Muscle of leg (tissue), 3 donors: ENCODE measurements at regions not wholly inside any gene's neighbourhood (a gene's known extent, or its start where the extent isn't known, plus 50 kb on each side); places are given as distances from the start of the nearest gene placed in this dataset.

Experiments used
- DNase-seq: peaks from one replicate; pipeline ENCODE4 v3.0.0; 2013
- H3K27ac ChIP-seq: one replicate; pipeline ENCODE4 v1.5.1; 2013; ENCODE audit warnings: mild to moderate bottlenecking, low read length, control low read depth
- H3K27me3 ChIP-seq: one replicate; pipeline ENCODE4 v1.6.1; 2013; ENCODE audit warnings: low read length; ENCODE audit not compliant: control insufficient read depth, insufficient read depth
- H3K36me3 ChIP-seq: one replicate; pipeline ENCODE4 v1.6.1; 2013; ENCODE audit warnings: low read length; ENCODE audit not compliant: control insufficient read depth, insufficient read depth
- H3K4me1 ChIP-seq: one replicate; pipeline ENCODE4 v1.6.1; 2013; ENCODE audit warnings: low read length; ENCODE audit not compliant: control insufficient read depth, insufficient read depth
- H3K4me3 ChIP-seq: one replicate; pipeline ENCODE4 v1.5.1; 2013; ENCODE audit warnings: low read length, control low read depth
- H3K9me3 ChIP-seq: replicated peaks from 2 replicates; pipeline ENCODE4 v1.6.1; 2013; ENCODE audit warnings: low read depth, low read length; ENCODE audit not compliant: control insufficient read depth
- WGBS: methylation state at CpG from one replicate; pipeline ENCODE4 v1.1.5; 2013; ENCODE audit warnings: missing lambda C conversion rate; ENCODE audit not compliant: insufficient coverage; 5-methylcytosine and 5-hydroxymethylcytosine counted together

DNA sequence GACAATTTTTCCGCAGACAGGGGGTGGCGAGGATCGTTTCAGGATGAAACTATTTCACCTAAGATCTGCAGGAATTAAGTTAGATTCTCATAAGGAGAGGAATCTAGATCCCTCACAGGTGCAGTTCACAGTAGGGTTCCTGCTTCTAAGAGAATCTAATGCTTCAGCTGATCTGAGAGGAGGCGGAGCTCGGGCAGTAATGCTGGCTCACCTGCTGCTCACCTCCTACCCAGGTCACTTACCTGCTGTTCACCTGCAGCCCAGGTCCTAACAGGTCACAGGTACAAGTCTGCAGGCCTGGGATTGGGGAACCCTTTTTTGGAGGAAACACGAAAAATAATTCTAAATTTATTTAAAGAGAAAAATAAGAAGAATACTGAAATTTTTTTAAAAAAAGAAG, 406.8 kb downstream of the MCTP2 start:
- Histone ChIP-seq H3K27me3 (no peaks in the 10 kb centered on the region), H3K27ac (no peak overlapping the region), H3K4me1 (no peaks in the 10 kb centered on the region), H3K9me3 (no peaks in the 10 kb centered on the region), H3K4me3 (no peak overlapping the region), H3K36me3 (no peaks in the 10 kb centered on the region)
- DNase-seq, result no peak
- WGBS, result 60% methylated on average over 1 of the region's 6 CpGs

DNA sequence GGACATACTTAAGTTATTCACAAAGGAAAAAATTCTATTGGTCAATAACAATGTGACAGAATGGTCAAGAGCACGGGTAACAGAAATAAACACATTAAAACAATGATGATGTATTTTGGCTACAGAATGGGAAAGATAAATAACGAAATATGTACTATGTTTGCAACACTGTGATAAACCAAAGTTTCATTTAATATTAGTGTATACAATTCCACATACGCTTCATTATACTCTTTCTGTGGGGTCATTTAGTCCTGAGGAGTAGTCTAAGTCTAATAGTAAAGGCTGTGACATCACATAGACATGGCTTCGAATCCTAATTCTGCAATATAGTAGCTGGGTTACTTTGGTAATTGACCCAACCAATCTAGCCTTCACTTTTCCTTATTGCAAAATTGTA, 408.3 kb downstream of the MCTP2 start:
- no peak overlapping the region for H3K27ac ChIP-seq
- no CpG with 5 or more reads among the region's 4 CpGs for WGBS
- H3K4me1 ChIP-seq, result no peaks in the 10 kb centered on the region
- H3K4me3 ChIP-seq, result no peak overlapping the region
- no peak for DNase-seq
- no peaks in the 10 kb centered on the region for H3K27me3 ChIP-seq
- no peaks in the 10 kb centered on the region for H3K36me3 ChIP-seq
- H3K9me3 ChIP-seq, result no peaks in the 10 kb centered on the region

DNA sequence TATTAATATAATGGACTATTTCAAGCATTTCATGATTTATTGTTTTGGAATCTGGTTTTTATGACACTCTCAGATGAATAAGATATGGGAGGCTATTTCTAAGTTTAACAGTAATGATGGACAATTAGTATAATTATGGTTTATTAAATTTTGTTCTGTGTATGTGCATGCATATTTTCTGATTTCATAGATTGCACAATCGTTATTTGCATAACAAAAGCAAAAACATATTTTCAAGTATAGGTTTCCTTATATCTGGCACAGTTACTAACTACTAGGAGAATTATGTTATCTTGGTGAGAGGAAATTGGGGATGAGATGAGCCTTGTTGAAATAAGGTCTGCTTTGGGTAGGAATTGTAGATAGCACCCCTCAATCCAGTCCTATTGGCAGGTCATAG, 413.1 kb downstream of the MCTP2 start:
- Histone ChIP-seq H3K27ac (no peak overlapping the region), H3K9me3 (no peaks in the 10 kb centered on the region), H3K4me1 (no peaks in the 10 kb centered on the region), H3K4me3 (no peak overlapping the region), H3K27me3 (no peaks in the 10 kb centered on the region), H3K36me3 (no peaks in the 10 kb centered on the region)
- no peak for DNase-seq
- WGBS, result no CpG with 5 or more reads among the region's 1 CpG

DNA sequence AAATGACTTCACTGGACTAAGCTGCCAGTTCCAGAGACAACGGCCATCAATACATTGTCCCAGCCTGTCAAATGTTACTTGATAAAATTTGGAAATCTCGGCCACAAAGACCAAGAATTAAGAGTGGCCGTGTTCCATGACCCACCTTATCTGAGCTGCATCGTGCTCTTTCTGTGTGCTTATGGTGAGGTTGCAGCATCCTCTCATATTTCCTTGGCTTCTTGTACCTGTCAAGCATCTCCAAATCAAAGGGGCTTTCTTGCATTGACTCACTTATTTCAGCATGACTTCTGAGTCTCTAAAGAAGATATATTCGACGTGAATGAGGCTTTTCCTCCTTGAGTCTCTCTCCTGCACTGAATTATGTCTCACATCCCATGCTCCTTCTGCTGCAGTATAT, 421.7 kb downstream of the MCTP2 start:
- Histone ChIP-seq H3K36me3 (no peaks in the 10 kb centered on the region), H3K4me1 (no peaks in the 10 kb centered on the region), H3K4me3 (no peak overlapping the region), H3K9me3 (no peaks in the 10 kb centered on the region), H3K27me3 (no peaks in the 10 kb centered on the region), H3K27ac (no peak overlapping the region)
- no peak for DNase-seq
- WGBS, result 96% methylated on average over 3 of the region's 6 CpGs

DNA sequence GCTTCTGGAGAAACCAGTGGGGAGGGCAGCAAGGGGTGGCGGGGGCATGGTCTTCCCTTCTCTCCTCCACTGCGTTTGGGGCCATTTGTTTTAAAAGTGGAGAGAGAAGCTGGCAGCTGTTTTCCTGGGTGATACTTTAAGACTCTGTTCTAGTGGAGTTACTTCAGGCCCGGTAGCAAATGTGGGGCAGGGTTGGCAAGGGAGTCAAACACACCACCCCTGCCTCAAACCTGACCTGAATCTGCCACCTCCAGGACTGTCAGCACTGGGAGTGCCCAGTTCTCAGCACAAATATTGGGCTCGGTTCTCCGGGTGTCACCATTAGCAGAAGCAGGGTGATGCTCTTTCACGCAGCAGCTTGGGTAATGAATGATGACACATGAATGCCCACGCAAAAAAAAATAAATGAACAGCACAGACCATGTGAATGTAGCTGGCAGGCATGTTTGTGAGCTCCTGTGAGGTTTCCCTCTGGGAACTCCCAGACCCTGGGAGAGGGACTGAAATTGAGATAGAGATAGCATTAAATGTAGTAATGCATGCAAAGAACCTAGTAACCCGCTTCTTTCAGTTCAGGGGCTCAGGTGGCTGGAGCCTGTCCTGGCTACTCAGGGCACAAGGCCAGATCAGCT, 424.0 kb downstream of the MCTP2 start:
- DNase-seq, result no peak
- 87% methylated on average over 5 of the region's 8 CpGs for WGBS
- H3K9me3 ChIP-seq, result no peaks in the 10 kb centered on the region
- H3K4me3 ChIP-seq, result no peak overlapping the region
- no peaks in the 10 kb centered on the region for H3K27me3 ChIP-seq
- no peak overlapping the region for H3K27ac ChIP-seq
- H3K4me1 ChIP-seq, result no peaks in the 10 kb centered on the region
- H3K36me3 ChIP-seq, result no peaks in the 10 kb centered on the region

DNA sequence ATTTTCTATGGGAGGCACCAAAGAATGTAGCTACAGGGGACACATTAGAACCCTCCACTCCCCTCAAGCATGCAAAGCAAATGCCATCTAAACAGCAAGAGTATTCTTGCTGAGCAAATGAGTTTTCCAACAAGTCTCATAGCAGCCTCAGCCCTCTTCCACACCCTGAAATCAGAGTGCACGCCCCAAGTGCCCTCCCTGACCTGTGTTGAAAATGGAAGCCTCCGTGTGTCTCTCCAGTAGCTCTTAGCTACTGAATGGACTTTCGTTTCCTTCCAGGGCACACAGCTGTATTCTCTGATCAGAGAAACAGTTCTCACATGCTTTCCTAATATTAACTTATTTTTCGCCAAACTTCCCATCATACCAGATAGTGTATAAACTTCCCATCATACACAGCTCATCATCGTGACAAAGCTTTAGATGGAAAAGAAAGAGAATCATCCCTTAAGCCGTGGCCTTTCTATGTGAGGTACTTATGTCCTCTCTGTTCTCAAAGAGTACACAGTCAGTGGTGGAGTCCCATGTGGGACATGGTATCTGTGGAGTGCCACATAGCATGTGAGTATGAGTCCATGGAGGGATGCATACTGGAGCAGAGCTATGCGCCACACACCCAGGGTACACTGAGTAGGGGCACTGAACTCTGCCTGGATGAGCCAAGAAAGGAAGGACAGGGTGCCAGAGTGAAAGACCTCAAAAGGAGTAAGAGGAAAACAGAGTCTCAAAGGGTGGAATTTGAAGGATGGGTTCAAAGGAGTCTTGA, 434.5 kb downstream of the MCTP2 start:
- Histone ChIP-seq H3K36me3 (no peaks in the 10 kb centered on the region), H3K27me3 (no peaks in the 10 kb centered on the region), H3K4me3 (no peak overlapping the region), H3K27ac (no peak overlapping the region), H3K9me3 (no peaks in the 10 kb centered on the region), H3K4me1 (no peaks in the 10 kb centered on the region)
- 90% methylated on average over 4 of the region's 7 CpGs for WGBS
- DNase-seq, result no peak

DNA sequence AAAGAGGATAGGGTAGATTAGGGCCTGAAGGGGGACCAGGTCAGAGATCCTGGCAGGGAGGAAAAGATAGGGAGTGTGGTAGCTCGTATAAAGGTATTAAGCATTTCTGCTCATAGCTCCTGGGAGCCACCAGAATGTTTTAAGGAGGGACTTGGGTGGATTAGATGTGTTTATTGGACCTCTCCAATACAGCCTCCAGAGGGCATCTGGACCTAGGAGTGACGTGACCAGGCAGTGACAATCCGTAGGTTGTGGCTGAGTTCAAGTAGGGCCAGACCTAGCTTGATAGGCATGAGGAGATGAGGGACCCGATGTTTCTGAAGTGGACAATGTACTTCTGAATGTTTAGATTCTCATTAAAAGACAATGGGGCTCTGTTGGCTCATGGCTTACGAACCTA, 435.2 kb downstream of the MCTP2 start:
- H3K9me3 ChIP-seq, result no peaks in the 10 kb centered on the region
- WGBS, result 72% methylated on average over 4 of the region's 5 CpGs

DNA sequence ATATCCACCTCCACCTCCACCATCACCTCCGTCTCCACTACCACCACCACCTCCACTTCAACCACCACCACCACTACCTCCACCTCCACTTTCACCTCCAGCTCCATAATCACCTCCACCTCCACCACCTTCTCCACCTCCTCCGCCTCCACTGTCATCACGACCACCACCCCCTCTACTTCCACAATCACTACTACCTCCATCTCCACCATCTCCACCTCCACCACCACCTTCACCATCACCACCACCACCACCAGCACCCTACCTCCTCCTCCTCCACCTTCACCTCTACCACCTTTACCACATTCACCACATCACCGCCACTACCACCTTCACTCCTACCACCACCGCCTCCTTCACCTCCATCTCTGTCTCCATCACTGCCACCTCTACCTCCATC, 435.7 kb downstream of the MCTP2 start:
- no peaks in the 10 kb centered on the region for H3K27me3 ChIP-seq
- no peak for DNase-seq
- peaks cover 7% of the 10 kb centered on the region for H3K4me1 ChIP-seq
- H3K4me3 ChIP-seq, result no peak overlapping the region
- WGBS, result 95% methylated on average over 5 of the region's 5 CpGs
- no peak overlapping the region for H3K27ac ChIP-seq
- H3K9me3 ChIP-seq, result no peaks in the 10 kb centered on the region
- H3K36me3 ChIP-seq, result no peaks in the 10 kb centered on the region

More for the DNA sequence above, 435.2 kb downstream of the MCTP2 start:
- Histone ChIP-seq H3K4me3 (no peak overlapping the region), H3K4me1 (peaks cover 1% of the 10 kb centered on the region), H3K27me3 (no peaks in the 10 kb centered on the region), H3K27ac (no peak overlapping the region), H3K36me3 (no peaks in the 10 kb centered on the region)
- no peak for DNase-seq

DNA sequence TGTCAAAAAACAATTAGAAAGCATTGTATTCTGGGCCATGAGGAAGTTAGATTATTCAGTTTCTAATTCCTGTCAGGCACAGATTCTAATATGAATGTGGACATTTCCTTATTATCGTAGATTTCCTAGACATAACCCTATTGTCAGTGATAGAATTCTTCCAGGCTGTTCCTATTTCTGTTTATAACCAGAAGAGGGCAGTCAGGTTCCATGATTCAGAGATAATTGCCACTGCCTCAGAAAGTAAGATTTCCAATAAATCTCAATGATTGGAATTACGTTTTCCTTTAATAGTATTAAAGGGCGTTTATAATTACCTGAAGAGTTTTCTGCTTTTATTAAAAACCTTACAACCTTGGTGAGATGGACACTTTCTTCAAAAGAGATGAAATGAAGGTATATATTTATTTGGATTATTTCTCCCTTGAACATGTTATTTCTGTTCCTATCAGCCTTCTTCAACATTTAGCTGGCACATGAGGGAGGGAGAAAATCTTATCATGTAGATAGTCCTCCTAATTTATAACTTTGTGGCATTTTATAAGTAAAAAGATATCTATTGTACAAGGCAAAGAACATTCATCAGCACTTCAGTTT, 439.2 kb downstream of the MCTP2 start:
- DNase-seq, result peak; percentile 79
- no CpG with 5 or more reads among the region's 3 CpGs for WGBS
- Histone ChIP-seq H3K27me3 (no peaks in the 10 kb centered on the region), H3K27ac (no peak overlapping the region), H3K4me1 (peaks cover 11% of the 10 kb centered on the region), H3K36me3 (no peaks in the 10 kb centered on the region), H3K4me3 (no peak overlapping the region), H3K9me3 (no peaks in the 10 kb centered on the region)

DNA sequence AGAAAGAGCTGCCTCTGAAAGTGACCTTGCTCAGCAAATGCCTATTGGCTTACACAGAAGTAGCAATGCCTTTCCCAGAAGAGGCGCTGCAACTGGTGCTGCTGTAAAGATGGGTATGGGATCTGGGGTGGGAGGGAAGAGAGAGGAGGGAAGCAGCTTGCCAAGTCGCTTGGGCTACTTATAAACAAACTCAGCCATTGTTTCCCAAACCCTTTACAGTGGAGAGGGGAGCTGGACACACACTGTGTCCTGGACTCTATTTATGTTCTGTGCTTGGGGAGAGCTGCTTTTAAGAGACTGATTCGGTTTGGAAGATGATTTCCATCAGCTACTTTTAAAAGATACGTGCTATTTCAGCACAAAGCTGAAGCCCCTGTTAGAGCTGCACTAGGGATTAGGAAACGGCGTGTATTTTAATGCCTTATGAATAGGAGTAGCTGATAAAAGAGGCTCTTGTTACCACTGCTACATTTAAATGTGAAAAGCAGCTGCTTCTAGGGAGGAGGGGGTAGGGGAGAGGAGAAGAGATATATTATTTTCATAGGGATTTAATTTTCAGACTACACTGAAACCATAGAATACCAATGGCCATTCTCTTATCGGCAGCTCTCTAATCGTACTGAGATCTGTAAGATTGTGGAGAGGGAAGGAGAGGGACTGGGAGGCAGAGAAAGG, 440.6 kb downstream of the MCTP2 start:
- DNase-seq, result peak; percentile 71
- Histone ChIP-seq H3K9me3 (no peaks in the 10 kb centered on the region), H3K36me3 (no peaks in the 10 kb centered on the region), H3K4me3 (no peak overlapping the region), H3K27me3 (no peaks in the 10 kb centered on the region), H3K4me1 (peaks cover 11% of the 10 kb centered on the region), H3K27ac (peak overlapping the region; percentile 78)
- no CpG with 5 or more reads among the region's 8 CpGs for WGBS
